ENCODE measurements at regions not wholly inside any gene's neighbourhood (a gene's known extent, or its start where the extent isn't known, plus 50 kb on each side); places are given as distances from the start of the nearest gene placed in this dataset.
A peak's percentile ranks its signal among the peaks of the same experiment; 100 is the strongest.
"Not testable (repeated sequence)": the region's sequence is repeated elsewhere in the genome, so short reads cannot be mapped to it uniquely, and the experiment has no call there.

DNA sequence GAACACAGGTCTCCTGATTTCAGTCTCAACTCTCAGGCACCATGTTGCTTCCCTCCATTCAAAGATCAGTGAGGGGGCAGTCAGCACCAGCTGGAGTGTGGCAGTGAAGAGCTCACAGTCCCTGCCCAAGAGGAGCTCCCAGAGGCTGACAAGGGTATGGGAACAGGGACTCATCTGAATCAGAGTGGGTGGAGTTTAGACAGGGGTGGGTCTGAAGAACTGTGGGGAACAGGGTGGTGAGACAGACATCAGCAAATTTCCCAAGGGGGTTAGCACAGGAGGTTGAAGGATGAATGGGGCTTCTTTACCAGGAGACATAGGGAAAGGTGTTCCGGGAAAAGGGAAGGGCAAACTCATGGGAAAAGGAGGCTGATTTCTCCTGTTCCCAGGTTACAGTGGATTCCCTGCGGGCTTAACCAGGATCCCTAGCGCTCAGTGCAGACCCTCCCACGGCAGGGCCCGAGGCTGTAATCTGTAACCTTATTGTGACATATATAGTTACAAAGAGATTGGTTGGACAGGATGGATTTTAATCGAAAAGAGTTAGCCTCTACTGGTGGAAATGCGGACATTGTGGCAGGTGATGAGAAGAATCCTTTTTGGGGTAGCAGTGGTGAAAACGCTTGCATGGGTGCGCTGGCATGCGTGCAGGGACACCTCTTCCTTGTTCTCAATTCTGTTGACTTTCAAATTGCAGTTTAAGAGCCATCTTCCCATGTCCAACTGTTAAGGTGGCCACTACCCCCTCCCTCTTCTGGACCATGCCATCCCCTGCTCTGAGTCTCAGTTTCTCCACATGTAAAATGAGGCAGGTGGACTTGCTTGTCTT, 160.3 kb downstream of the SMAD6 start:
- DNase-seq = peak in 2 of 42 donors; percentile 15 to 25
- intact Hi-C loops (cut with DNase I) = no loop called here

DNA sequence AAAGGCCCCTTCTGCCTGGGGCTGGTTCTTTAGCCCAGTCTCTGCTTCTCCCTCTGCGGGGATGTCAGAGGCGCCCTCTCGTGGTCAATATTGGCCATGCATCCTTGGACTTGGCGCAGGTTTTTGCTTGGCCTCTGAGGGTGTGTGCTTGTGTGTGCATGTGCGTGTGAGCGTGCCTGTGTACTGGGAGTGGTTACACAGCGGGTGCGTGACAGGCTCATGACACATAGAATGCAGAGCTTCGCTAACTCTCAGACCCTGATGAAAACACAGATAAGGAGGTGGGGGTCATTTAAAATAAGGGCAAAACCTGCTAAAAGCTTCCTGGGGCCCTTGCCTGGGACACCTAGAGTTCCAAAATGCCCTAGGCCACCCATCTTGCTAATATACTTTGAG, 160.9 kb downstream of the SMAD6 start:
- intact Hi-C loops (cut with DNase I) = no loop called here
- DNase-seq = peak; percentile 10 to 84 (median 62)

DNA sequence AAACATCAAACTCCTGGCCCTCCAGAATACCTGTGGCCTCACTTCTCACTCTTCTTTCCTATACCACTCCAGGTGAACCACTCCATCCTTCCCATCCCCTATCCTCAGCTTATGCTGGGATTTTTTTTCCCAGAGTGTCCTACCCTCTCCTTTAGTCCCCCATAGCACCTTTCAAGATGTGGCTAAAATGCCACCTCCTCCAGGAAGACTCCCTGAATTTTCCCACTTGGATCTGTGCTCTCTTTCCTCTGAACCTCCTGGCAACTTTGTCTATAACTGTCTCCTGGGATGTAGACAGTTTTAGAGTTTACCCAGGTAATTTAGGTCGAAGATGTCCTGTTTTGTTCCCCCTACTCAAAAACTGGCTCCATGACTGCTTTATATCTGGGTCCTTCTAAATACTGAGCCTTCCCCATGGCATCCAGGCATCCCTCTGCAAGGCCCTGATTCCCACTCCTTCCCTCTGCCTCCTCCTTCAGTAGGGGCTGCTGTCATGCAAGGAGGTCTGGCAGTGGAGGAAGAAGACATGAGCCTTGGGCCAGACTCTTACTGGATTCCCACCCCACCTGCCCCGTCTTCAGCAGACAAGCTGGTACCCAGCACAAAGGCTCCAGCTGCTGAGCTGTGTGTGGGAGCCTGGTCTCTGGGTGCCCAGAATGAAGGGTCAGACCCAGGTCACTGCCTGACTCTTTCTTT, 161.5 kb downstream of the SMAD6 start:
- intact Hi-C loops (cut with DNase I) = no loop called here
- DNase-seq = peak in 5 of 42 donors; percentile 9 to 29 (median 23)

DNA sequence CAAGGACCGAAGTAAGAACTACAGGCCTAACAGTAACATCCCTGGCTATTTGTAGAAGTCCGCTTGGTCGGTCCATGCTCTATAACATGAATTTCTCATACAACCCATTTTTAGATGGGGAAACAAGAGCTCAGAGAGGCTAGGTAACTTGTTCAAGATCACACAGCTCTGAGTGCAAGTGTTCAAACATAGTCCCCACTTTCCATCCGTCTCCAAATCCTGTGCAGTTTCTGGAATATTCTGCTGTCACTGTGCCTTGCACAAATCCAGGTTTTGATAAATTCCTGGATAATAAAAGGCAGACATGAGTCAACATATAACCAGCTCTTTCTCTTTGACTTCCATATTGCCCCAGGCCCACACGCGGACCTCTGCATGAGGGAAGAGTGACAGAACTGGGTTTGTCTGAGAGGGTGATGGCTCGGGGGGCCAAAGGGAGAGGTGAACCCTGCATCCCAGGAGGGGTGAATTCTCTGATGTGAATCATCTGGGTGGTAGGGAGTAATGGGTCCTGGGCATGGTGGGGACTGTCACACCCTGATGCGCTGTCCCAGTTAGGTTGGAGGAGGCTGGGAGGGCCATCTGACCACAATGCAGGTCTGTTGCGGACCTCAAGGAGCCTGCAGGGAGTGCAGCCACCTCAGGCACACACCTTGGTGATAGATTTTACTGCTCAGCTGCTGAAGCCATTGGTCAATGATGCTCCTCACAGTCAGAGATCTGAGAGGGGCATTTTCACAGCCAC, 162.2 kb downstream of the SMAD6 start:
- intact Hi-C loops (cut with DNase I) = no loop called here
- peak in 6 of 42 donors; percentile 0 to 25 (median 10) for DNase-seq

DNA sequence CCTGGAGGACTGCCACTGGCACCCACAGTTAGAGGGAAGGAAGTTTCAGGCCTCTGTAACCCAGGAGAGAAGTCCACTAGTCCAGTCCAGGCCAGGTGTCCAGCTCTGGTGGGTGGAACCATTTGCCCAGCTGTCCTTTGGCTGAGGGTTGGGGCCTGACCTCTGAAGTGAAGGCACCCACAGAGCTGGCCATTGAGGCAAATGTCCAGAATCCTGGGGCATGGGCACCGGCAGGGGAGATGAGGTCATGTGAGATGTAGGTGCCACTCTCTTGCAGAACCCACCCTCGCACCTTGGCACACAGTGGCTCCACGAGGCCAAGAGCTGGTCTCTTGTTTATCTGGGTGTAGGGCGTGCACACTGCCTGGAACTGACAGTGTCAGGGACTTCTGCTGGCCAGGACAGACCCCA, 162.8 kb downstream of the SMAD6 start:
- peak in 7 of 42 donors; percentile 3 to 32 (median 22) for DNase-seq

DNA sequence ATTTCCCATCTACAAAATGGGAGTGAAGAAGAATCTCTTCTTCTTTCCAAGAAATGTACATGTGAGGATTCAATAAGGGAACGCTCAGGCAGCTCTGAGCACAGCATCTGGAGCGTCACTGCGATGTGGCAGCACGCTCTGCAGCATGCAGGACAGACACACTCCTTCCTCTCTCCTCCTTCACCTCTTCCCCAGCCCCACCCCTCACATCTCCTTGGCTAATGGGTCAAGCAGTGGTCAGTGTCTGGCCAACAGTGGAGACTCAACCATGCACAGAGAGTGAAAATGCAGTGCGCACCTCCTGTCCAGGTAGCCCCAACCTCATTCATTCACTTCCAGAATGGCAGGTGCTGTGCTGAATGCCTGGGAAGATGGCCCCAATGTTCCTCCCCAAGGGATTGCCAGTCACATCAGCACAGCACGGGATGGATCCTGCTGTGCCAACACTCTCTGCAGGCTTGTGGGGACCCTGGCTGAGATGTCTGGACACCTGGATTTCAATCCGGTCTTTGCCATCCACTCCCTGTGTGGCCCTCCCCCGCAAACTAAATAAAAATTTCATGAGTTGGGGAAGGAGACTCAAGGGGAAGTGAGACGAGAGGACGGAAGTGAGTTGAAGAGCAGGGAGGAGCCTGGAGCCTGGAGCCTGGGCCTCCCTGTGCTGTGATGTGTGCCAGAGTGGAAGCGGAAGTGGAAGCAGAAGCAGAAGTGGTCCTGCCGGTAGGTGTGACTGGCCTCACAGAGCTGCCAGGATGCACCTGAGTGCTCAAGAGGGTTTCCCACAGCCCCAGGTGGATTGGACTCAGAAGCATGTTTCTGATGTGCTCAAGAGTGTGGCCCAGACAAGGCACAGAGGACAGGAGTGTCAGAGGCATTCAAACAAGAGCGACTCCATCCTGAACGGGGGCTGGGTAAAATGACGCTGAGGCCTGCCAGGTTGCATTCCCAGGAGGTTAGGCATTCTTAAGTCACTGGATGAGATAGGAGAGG, 163.9 kb downstream of the SMAD6 start:
- DNase-seq = peak in 23 of 42 donors; percentile 11 to 59 (median 34)
- intact Hi-C loops (cut with DNase I) = no loop called here

More for the DNA sequence above, 162.8 kb downstream of the SMAD6 start:
- intact Hi-C loops (cut with DNase I) = no loop called here

DNA sequence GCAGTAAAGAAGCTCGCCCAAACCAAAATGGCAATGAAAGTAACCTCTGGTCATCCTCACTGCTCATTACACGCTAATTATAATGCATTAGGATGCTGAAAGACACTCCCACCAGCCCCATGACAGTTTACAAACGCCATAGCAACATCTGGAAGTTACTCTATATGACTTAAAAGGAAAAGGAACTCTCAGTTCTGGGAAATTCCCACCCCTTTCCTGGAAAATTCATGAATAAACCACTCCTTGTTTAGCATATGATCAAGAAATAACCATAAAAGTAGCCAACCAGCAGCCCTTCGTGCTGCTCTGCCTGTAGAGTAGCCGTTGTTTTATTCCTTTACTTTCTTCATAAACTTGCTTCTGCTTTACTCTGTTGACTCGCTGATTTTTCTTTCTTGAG, 164.6 kb downstream of the SMAD6 start:
- DNase-seq = no peak
- intact Hi-C loops (cut with DNase I) = no loop called here

DNA sequence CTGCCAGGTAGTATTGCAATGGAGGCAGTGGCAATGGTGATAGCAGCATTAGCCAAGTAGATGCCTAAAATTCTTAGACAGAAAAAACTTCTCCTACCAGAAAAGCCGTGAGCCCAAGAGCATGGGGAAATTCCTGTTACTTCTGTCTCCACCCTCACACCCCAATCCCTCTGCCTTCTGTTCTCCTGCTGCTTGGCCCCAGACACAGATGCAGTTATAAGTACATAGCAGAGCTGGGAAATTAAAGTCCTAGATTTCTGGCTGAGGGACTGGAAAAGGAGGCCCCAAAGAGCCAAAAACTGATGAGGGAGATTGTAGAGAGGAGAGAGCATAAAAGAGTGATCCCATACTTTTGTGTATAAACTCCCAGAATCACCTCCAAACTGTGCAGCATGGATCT, 166.9 kb downstream of the SMAD6 start:
- intact Hi-C loops (cut with DNase I) = no loop called here
- DNase-seq = no peak

DNA sequence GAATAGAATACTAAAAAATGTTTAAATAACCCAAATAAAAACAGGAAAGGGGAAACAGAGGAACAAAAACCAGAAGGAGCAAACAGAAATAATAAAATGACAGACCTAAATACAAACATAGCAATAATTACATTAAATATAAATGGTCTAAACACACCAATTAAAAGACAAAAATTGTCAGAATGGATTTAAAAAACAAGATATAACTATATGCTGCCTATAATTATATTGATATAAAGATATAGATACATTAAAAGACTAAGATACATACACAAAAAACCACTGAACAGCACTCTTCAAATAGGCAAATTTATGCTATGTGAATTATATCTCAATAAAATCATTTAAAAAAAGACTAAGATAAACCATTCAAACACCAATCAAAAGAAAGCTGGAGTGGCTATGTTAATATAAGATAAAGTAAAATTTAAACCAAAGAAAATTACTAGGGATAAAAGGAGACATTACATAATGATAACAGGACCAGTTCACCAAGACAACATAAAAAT, 168.9 kb downstream of the SMAD6 start:
- no peak for DNase-seq
- intact Hi-C loops (cut with DNase I) = no loop called here

DNA sequence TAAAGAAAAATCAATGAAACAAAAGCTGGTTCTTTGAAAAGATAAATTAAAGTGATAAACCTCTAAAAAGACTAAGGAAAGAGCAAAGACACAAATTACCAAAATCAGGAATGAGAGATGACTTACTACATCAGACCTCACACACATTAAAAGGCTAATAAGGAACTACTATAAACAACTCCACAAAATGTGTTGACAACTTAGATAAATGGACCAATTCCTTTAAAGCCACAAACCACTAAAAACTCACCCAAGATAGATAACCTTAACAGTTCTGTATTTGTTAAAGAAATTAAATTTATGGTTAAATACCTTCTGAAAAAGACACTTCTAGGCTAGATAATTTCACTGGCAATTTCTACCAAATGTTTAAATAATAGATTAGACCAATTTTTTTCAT, 170.4 kb downstream of the SMAD6 start:
- no peak for DNase-seq
- intact Hi-C loops (cut with DNase I) = no loop called here

DNA sequence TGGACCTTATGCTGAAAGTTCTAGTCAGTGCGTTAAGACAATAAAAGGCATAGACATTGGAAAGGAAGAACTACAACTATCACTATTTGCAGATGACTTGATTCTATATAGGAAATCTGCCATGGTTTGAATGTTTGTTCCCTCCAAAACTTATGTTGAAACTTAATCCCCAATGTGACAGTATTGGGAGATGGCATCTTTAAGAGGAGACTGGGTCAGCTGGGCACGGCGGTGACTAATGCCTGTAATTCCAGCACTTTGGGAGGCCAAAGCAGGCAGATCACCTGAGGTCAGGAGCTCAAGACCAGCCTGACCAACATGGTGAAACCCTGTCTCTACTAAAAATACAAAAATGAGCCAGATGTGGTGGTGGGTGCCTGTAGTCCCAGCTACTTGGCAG, 171.3 kb downstream of the SMAD6 start:
- intact Hi-C loops (cut with DNase I); DNase-seq: not testable (repeated sequence)

DNA sequence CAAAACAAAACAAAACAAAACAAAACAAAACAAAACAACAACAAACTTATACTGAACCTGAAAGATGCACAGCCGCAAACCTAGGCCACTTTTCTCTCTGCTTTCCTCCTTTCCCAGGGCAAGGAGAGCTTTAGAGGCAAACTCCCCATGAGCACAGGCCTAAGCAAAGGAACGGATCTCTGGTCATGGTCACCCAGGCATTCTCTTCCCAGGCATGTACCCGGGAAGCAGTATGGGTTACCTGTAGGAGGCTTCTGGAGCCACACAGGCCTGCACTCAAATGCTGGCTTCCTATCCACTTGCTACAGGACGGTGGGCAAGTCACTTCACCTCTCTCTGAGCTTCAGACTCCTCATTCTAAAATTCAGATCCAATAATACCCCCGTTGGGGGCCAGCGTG, 171.8 kb downstream of the SMAD6 start:
- intact Hi-C loops (cut with DNase I) = no loop called here
- DNase-seq = peak in 3 of 42 donors; percentile 9 to 39 (median 23)

DNA sequence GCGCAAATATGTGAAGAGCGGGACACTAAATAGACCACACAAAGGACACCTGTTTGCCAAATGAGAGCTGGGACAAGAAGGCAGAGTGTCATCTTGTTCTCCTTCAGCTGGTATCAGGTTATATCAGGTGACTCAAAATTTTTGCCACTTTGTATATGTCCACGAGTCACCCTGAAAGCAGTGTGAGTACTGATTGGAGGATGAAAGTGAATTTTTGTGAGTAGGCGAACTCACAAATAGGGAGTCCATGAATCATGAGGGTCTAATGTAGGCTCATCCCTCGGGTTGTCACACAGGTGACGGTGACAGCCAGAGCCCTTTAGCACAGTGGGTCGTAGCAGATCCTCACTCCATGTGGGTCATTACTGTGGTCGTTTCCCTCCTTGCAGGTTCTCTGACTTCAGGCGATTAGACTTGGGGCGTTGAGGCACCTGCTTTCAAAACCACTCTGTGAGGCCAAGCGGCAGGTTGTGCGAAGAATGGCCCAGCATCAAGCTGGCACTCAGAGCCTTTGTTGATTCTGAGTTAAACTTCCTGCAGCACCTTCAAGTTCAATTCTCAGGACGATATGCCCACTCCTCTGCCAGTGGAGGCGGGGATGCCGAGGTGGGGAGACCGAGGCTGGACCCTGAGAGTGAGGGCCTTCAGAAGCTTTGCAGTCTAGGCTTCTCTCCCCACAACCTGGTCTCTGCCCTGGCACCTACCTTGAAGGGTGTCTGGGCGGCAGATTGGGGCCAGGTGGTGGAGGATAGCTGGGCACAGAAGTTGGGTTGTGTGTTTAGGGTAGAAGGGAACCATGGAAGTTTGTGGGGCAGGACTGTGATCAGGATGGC, 173.8 kb downstream of the SMAD6 start:
- DNase-seq = peak in 2 of 42 donors; percentile 4 to 29
- intact Hi-C loops (cut with DNase I) = no loop called here

DNA sequence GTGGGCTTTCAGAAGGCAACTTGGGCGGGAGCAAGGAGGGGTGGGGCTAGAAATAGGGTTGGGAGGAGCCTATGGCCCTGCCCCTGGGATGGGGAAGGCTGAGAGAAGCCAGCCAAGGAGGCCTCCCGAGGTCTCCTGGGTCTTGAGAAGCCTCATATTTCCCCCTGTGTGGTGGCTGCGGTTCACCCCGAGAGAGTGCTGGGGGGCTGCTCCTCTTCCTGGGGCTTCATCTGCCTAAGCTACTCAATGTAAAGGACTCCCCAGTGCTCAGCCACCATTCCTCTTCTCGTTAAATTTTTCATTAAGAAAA, 174.3 kb downstream of the SMAD6 start:
- DNase-seq = peak in 1 of 42 donors; percentile 3
- intact Hi-C loops (cut with DNase I) = no loop called here

DNA sequence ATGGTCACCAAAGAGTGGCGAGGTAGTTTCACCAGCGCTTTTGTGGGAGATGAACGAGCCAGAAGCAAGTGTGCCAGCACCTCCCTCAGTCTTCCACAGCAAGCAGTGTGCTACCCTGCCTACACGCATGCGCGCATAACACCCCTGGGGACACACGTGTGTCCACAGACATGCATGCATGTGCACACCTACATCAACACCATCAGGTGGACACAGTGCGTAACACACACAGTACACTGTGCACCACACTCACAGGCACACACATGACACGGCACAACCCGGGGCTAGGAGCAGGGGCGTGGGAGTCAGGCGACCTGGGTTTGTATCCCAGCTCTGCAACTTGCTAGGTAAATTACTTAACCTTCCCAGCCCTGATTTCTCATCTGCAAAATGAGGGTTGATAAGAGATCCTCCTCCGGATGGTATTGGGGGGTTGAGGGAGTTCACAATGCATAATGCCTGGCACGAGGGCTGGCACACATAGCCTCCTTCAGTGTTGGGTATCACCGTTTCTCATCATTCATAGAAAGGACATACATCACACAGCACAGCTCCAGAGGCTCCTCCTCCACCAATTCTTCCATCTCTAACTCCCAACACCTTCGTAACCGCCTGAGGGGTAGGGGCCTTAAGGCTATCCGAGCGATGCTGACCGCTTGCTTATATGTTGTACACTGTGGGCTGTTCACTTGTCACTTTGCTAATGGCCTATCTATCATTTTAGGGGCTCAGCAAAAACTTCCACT, 174.9 kb downstream of the SMAD6 start:
- intact Hi-C loops (cut with DNase I) = no loop called here
- peak in 16 of 42 donors; percentile 12 to 53 (median 37) for DNase-seq

DNA sequence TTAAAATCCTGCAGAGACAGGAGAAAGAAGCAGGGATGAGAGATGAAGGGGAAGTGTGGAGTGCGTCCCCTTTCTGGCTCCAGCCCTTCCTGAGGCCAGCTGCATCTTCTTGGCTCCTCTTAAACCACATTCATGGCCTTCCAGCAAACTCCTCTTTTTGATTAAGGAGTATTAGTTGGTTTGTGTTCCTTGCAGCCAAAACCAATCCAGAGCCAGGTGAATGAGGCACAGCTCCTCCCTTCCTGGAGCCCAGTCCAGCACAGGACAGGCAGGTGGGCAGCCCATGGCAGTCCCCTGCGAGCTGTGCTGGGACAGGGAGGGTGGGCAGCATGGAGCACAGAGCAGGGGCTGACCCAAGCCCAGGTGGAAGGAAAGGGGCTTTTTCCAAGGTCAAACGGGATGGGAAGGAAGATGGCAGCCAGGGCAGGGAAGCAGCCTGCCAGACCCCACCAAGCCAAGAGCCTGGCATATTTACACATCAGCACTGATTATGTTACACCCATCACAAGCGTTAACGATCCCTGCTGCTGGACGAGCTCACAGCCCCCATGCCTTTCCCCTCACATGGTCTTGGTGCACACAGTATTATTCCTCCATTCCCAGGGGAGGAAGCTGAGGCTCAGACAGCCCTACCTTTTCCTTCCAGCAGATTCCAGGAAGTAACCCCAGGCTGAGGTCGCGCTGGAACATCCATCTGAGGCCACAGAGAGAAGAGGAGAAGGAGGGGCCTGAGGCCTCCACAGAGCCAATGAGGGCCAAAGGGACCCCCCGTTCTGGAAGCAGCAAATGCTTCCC, 175.6 kb downstream of the SMAD6 start:
- peak in 2 of 42 donors; percentile 9 to 15 for DNase-seq
- intact Hi-C loops (cut with DNase I) = no loop called here
